AG04449 (cell line): ENCODE measurements at regions not wholly inside any gene's neighbourhood (a gene's known extent, or its start where the extent isn't known, plus 50 kb on each side); places are given as distances from the start of the nearest gene placed in this dataset.

ENCODE experiments used
- CTCF ChIA-PET: fragments of 350-600 bp; formaldehyde crosslinking; extraction: SDS; loops from one replicate; lab custom pipeline; 2021; ENCODE audit warnings: antibody characterized with exemption; lab: Yijun Ruan, JAX
- POLR2A ChIA-PET: fragments of 400-600, 350-600 bp; formaldehyde crosslinking; extraction: SDS; loops from one replicate; lab custom pipeline; 2020; ENCODE audit warnings: antibody characterized with exemption, inconsistent platforms; lab: Yijun Ruan, JAX
- DNase-seq: peaks from one replicate; pipeline ENCODE4 v3.0.0-alpha.2; 2010; ENCODE audit warnings: low read depth, low spot score
- H3K4me3 ChIP-seq: 2 replicates; pipeline ENCODE4 v1.5.1; 2011; ENCODE audit warnings: low read depth, mild to moderate bottlenecking, control low read depth, low read length
- CTCF ChIP-seq: IDR thresholded peaks from one replicate; pipeline ENCODE4 v1.5.1; 2011; ENCODE audit warnings: mild to moderate bottlenecking, moderate library complexity, low read length, control low read depth, inconsistent platforms; ENCODE audit not compliant: insufficient read depth; ENCODE audit errors: missing control alignments

- CTCF ChIA-PET, result no interaction called here
- no peak for TF ChIP-seq CTCF
- H3K4me3 ChIP-seq, result no peak overlapping the region
- POLR2A ChIA-PET, result interaction anchor here (0.7 kb wide), 1 partner anchor 158 kb away, joined by 3 read pairs; no protein-coding TSS in a partner anchor
- DNase-seq, result peak; percentile 44
Observed at GRCh38 chr4:166277853-166278252, 404.8 kb downstream of the TLL1 start.

- ChIA-PET CTCF (interaction anchor here (0.7 to 1.1 kb wide), 2 partner anchors 23 to 315 kb away, joined by 3 to 4 read pairs; no protein-coding TSS in a partner anchor), POLR2A (no interaction called here)
- TF ChIP-seq CTCF, result no peak
- DNase-seq, result no peak
- no peak overlapping the region for H3K4me3 ChIP-seq
Observed at GRCh38 chr4:166279261-166279660, 406.2 kb downstream of the TLL1 start.

- POLR2A ChIA-PET, result no interaction called here
- DNase-seq, result no peak
- no peak overlapping the region for H3K4me3 ChIP-seq
- no peak for TF ChIP-seq CTCF
- CTCF ChIA-PET, result no interaction called here
Observed at GRCh38 chr4:166280642-166281041, 407.6 kb downstream of the TLL1 start.

GRCh38 chr4:166282081-166282770 lies 409.2 kb downstream of the TLL1 start:
- POLR2A ChIA-PET, result no interaction called here
- no peak overlapping the region for H3K4me3 ChIP-seq
- no peak for DNase-seq
- CTCF ChIA-PET, result no interaction called here
- no peak for TF ChIP-seq CTCF

- CTCF ChIA-PET, result no interaction called here
- POLR2A ChIA-PET, result no interaction called here
- no peak for TF ChIP-seq CTCF
- no peak for DNase-seq
- no peak overlapping the region for H3K4me3 ChIP-seq
Observed at GRCh38 chr4:166284221-166284620, 411.2 kb downstream of the TLL1 start.

GRCh38 chr4:166290426-166290825 lies 417.4 kb downstream of the TLL1 start:
- POLR2A ChIA-PET, result no interaction called here

More at GRCh38 chr4:166290426-166290825, 417.4 kb downstream of the TLL1 start:
- no peak overlapping the region for H3K4me3 ChIP-seq
- no peak for TF ChIP-seq CTCF
- CTCF ChIA-PET, result no interaction called here
- DNase-seq, result no peak
